Embryonic facial prominence (tissue), 1 donor: ENCODE measurements at regions not wholly inside any gene's neighbourhood (a gene's known extent, or its start where the extent isn't known, plus 50 kb on each side); places are given as distances from the start of the nearest gene placed in this dataset.
"Not testable (repeated sequence)": the region's sequence is repeated elsewhere in the genome, so short reads cannot be mapped to it uniquely, and the experiment has no call there.

Source experiments
- DNase-seq: peaks from one replicate; pipeline ENCODE4 v3.0.0-alpha.2; 2016; ENCODE audit errors: extremely low spot score

GRCh38 chrX:68995780-68996551 lies 167.1 kb downstream of the EFNB1 start:
- DNase-seq, result no peak

- no peak for DNase-seq
Observed at GRCh38 chrX:68995386-68995779, 166.6 kb downstream of the EFNB1 start.

GRCh38 chrX:68994891-68995255 lies 166.1 kb downstream of the EFNB1 start:
- no peak for DNase-seq

- no peak for DNase-seq
Observed at GRCh38 chrX:68994135-68994890, 165.5 kb downstream of the EFNB1 start.

- no peak for DNase-seq
Observed at GRCh38 chrX:68992821-68993397, 164.1 kb downstream of the EFNB1 start.

- DNase-seq, result no peak
Observed at GRCh38 chrX:68991691-68992345, 163.0 kb downstream of the EFNB1 start.

GRCh38 chrX:68990948-68991347 lies 162.1 kb downstream of the EFNB1 start:
- DNase-seq, result no peak

- DNase-seq, result no peak
Observed at GRCh38 chrX:68989865-68990606, 161.2 kb downstream of the EFNB1 start.

GRCh38 chrX:68989456-68989855 lies 160.6 kb downstream of the EFNB1 start:
- no peak for DNase-seq

- DNase-seq, result no peak
Observed at GRCh38 chrX:68988865-68989264, 160.0 kb downstream of the EFNB1 start.

GRCh38 chrX:68985135-68985755 lies 156.4 kb downstream of the EFNB1 start:
- no peak for DNase-seq

GRCh38 chrX:68983004-68983857 lies 154.4 kb downstream of the EFNB1 start:
- no peak for DNase-seq

- DNase-seq, result no peak
Observed at GRCh38 chrX:68982476-68982875, 153.7 kb downstream of the EFNB1 start.

GRCh38 chrX:68980906-68981616 lies 152.2 kb downstream of the EFNB1 start:
- DNase-seq, result no peak

- no peak for DNase-seq
Observed at GRCh38 chrX:68978655-68979054, 149.8 kb downstream of the EFNB1 start.

- DNase-seq, result peak; percentile 10
Observed at GRCh38 chrX:68978255-68978654, 149.4 kb downstream of the EFNB1 start.

GRCh38 chrX:68953331-68953730 lies 124.5 kb downstream of the EFNB1 start:
- no peak for DNase-seq

- not testable (repeated sequence) for DNase-seq
Observed at GRCh38 chrX:68951942-68952619, 123.3 kb downstream of the EFNB1 start.

- no peak for DNase-seq
Observed at GRCh38 chrX:68950937-68951336, 122.1 kb downstream of the EFNB1 start.
